Caco-2 (cell line): ENCODE measurements at regions not wholly inside any gene's neighbourhood (a gene's known extent, or its start where the extent isn't known, plus 50 kb on each side); places are given as distances from the start of the nearest gene placed in this dataset.
"Not testable (repeated sequence)": the region's sequence is repeated elsewhere in the genome, so short reads cannot be mapped to it uniquely, and the experiment has no call there.

ENCODE experiments used
- BruUV-seq: library from RNA; stranded (reverse); fragments of 400-500 nt; replicated peaks from 2 replicates; lab custom pipeline; 2021; lab: Mats Ljungman, UMichigan
- CTCF ChIA-PET: fragments of 300-600 bp; sonication (Branson Sonifier 250); formaldehyde crosslinking; loops from one replicate; lab custom pipeline; 2022; ENCODE audit warnings: antibody characterized with exemption; lab: Charles Lee
- POLR2A ChIA-PET: fragments of 300-600 bp; sonication (Branson Sonifier 250); formaldehyde crosslinking; loops from one replicate; lab custom pipeline; 2022; ENCODE audit warnings: antibody characterized with exemption; lab: Charles Lee
- DNase-seq, 2 experiments: peaks; one replicate each; pipeline versions ENCODE4 v3.0.0 to v3.0.0-alpha.2; 2020 to 2022
- H3K27me3 ChIP-seq: replicated peaks from 2 replicates; pipeline ENCODE4 v1.6.0; 2011; ENCODE audit warnings: low read length; ENCODE audit not compliant: control insufficient read depth, insufficient read depth
- H3K36me3 ChIP-seq: 2 replicates; pipeline ENCODE4 v1.5.1; 2011; ENCODE audit warnings: low read length; ENCODE audit not compliant: control insufficient read depth, insufficient read depth
- H3K4me1 ChIP-seq: fragments of 250-450 bp; sonication (Bioruptor Pico); 2 replicates; pipeline ENCODE4 v1.5.1; 2020; ENCODE audit warnings: mild to moderate bottlenecking
- H3K4me3 ChIP-seq: 2 replicates; pipeline ENCODE4 v1.5.1; 2011; ENCODE audit warnings: low read depth, mild to moderate bottlenecking, control low read depth, low read length
- H3K9me3 ChIP-seq: fragments of 250-450 bp; sonication (Bioruptor Pico); 2 replicates; pipeline ENCODE4 v1.5.1; 2020; ENCODE audit warnings: mild to moderate bottlenecking, moderate library complexity
- H3K27ac Mint-ChIP-seq: one replicate; pipeline ENCODE4 v1.8.0; 2022; ENCODE audit warnings: mixed read lengths; ENCODE audit not compliant: unreplicated experiment
- H3K27me3 Mint-ChIP-seq: one replicate; pipeline ENCODE4 v1.8.0; 2022; ENCODE audit warnings: mixed read lengths; ENCODE audit not compliant: insufficient read depth, unreplicated experiment
- H3K36me3 Mint-ChIP-seq: one replicate; pipeline ENCODE4 v1.8.0; 2022; ENCODE audit warnings: mild to moderate bottlenecking, mixed read lengths; ENCODE audit not compliant: insufficient read depth, unreplicated experiment
- H3K4me1 Mint-ChIP-seq: one replicate; pipeline ENCODE4 v1.8.0; 2022; ENCODE audit warnings: low read depth, mixed read lengths; ENCODE audit not compliant: unreplicated experiment
- H3K4me3 Mint-ChIP-seq: one replicate; pipeline ENCODE4 v1.8.0; 2022; ENCODE audit warnings: mild to moderate bottlenecking, moderate library complexity, mixed read lengths; ENCODE audit not compliant: unreplicated experiment
- H3K9me3 Mint-ChIP-seq: one replicate; pipeline ENCODE4 v1.8.0; 2022; ENCODE audit warnings: mixed read lengths; ENCODE audit not compliant: unreplicated experiment
- intact Hi-C: fragments of 100-400 bp; cut with micrococcal nuclease; formaldehyde crosslinking; loops from one replicate; pipeline ENCODE4 v1.10.0; 2022; ENCODE audit not compliant: unreplicated experiment
- TF ChIP-seq, protein P1 (sequence below), 2 experiments: fragments of 200-600 bp in 1 of 2; IDR thresholded peaks; 1 replicate in 1 of 2; 2 replicates in 1 of 2; pipeline versions ENCODE4 v1.5.1 to v1.8.0; 2011 to 2022; ENCODE audit warnings: antibody characterized with exemption in 1 of 2, control low read depth in 1 of 2, inconsistent platforms in 1 of 2, low read depth in 1 of 2, low read length in 1 of 2, mild to moderate bottlenecking in 1 of 2, moderate library complexity in 1 of 2; ENCODE audit not compliant: insufficient read depth in 1 of 2, severe bottlenecking in 1 of 2, unreplicated experiment in 1 of 2

DNA sequence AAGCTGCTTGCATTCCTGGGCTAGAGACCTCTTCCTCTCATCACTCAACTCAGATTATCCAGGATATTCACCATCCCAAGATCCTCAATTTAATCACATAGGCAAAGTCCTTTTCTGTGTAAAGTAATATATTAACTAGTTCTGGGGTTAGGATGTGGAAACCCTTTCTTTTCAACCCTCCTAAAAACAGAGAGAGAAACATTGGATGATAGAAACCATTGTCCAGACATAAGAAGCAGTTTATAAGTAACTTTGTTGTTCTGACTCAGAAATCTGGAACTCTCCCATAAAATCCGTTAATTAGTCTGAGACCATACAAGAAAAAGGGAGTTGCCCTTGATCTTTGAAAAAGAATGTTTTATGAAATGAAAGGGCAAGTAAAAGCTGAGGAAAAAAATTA, 817.1 kb upstream of the CDH9 start:
- no TSS peak for BruUV-seq
- Mint-ChIP-seq H3K36me3 (no peaks in the 10 kb centered on the region), H3K4me3 (no peak overlapping the region), H3K27me3 (no peaks in the 10 kb centered on the region), H3K9me3 (no peaks in the 10 kb centered on the region), H3K27ac (no peak overlapping the region), H3K4me1 (no peaks in the 10 kb centered on the region)
- Histone ChIP-seq H3K36me3 (no peaks in the 10 kb centered on the region), H3K4me3 (no peak overlapping the region), H3K9me3 (no peaks in the 10 kb centered on the region), H3K4me1 (no peaks in the 10 kb centered on the region; the same call in 1 of the 2 replicates), H3K27me3 (no peaks in the 10 kb centered on the region)
- ChIA-PET POLR2A (no interaction called here), CTCF (no interaction called here)
- no peak for DNase-seq
- intact Hi-C loops = loop anchor here (2.0 kb wide), 1 partner anchor 51 kb away; no protein-coding TSS in a partner anchor
- TF ChIP-seq, protein P1, sequence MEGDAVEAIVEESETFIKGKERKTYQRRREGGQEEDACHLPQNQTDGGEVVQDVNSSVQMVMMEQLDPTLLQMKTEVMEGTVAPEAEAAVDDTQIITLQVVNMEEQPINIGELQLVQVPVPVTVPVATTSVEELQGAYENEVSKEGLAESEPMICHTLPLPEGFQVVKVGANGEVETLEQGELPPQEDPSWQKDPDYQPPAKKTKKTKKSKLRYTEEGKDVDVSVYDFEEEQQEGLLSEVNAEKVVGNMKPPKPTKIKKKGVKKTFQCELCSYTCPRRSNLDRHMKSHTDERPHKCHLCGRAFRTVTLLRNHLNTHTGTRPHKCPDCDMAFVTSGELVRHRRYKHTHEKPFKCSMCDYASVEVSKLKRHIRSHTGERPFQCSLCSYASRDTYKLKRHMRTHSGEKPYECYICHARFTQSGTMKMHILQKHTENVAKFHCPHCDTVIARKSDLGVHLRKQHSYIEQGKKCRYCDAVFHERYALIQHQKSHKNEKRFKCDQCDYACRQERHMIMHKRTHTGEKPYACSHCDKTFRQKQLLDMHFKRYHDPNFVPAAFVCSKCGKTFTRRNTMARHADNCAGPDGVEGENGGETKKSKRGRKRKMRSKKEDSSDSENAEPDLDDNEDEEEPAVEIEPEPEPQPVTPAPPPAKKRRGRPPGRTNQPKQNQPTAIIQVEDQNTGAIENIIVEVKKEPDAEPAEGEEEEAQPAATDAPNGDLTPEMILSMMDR (IDR thresholded peaks at IDR 0.05; ENCODE audit: insufficient read depth in 1 of 2, low read depth in 1 of 2, low read length in 1 of 2, severe bottlenecking in 1 of 2, unreplicated experiment in 1 of 2) = no peak

DNA sequence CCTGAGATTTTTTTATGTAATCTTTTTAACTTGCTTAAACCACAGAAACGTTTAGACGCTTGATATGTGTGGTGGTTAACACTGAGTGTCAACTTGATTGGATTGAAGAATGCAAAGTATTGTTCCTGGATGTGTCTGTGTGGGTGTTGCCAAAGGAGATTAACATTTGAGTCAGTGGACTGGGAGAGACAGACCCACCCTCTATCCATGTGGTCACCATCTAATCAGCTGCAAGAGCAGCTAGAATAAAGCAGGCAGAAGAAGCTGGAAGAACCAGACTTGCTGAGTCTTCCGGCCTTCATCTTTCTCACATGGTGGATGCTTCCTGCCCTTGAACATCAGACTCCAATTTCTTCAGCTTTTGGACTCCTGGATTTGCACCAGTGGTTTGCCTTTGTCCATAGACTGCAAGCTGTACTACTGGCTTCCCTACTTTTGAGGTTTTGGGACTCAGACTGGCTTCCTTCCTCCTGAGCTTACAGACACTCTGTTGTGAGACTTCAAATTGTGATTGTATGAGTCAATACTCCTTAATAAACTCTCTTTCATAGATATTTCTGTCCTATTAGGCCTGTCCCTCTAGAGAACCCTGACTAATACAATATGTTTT, 816.0 kb upstream of the CDH9 start:
- H3K9me3 ChIP-seq = no peaks in the 10 kb centered on the region
- no peaks in the 10 kb centered on the region for H3K9me3 Mint-ChIP-seq
- H3K36me3 ChIP-seq = no peaks in the 10 kb centered on the region
- BruUV-seq = no TSS peak
- no peaks in the 10 kb centered on the region for H3K36me3 Mint-ChIP-seq
- no peak overlapping the region for H3K27ac Mint-ChIP-seq
- intact Hi-C loops = loop anchor here (2.0 kb wide), 1 partner anchor 52 kb away; no protein-coding TSS in a partner anchor
- ChIA-PET POLR2A (no interaction called here), CTCF (no interaction called here)
- TF ChIP-seq, protein P1 (IDR thresholded peaks at IDR 0.05; ENCODE audit: insufficient read depth in 1 of 2, low read depth in 1 of 2, low read length in 1 of 2, severe bottlenecking in 1 of 2, unreplicated experiment in 1 of 2) = no peak
- H3K27me3 Mint-ChIP-seq = no peaks in the 10 kb centered on the region
- no peak overlapping the region for H3K4me3 Mint-ChIP-seq
- no peaks in the 10 kb centered on the region for H3K4me1 Mint-ChIP-seq
- no peak for DNase-seq
- H3K27me3 ChIP-seq = no peaks in the 10 kb centered on the region
- H3K4me1 ChIP-seq = no peaks in the 10 kb centered on the region; the same call in 1 of the 2 replicates
- H3K4me3 ChIP-seq = no peak overlapping the region

DNA sequence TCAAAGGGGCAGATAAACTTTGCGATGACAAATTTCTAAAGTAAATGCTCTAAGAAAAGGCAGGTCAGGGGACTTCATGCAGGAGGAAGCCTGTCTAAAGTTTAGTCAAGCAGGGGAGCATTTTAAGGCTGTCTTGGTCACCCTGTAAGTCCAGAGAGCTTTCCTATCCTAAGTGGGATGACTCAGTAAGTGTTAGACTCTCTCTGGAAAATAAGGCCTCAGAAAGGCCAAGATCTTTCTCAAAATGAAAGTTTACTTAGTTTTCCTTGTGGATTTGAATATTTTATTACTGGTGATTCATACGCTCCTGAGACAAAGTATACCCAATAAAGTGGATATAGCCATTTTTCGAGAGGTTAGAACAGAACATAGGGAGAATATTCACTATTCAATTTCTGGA, 806.9 kb upstream of the CDH9 start:
- H3K4me1 Mint-ChIP-seq = no peaks in the 10 kb centered on the region
- Histone ChIP-seq H3K27me3 (no peaks in the 10 kb centered on the region), H3K4me1 (no peaks in the 10 kb centered on the region), H3K9me3 (no peaks in the 10 kb centered on the region), H3K36me3 (no peaks in the 10 kb centered on the region), H3K4me3 (no peak overlapping the region)
- H3K27me3 Mint-ChIP-seq = no peaks in the 10 kb centered on the region
- H3K27ac Mint-ChIP-seq = no peak overlapping the region
- intact Hi-C loops = no loop called here
- BruUV-seq = no TSS peak
- ChIA-PET CTCF (no interaction called here), POLR2A (no interaction called here)
- TF ChIP-seq, protein P1 (IDR thresholded peaks at IDR 0.05; ENCODE audit: insufficient read depth in 1 of 2, low read depth in 1 of 2, low read length in 1 of 2, severe bottlenecking in 1 of 2, unreplicated experiment in 1 of 2) = no peak
- H3K36me3 Mint-ChIP-seq = no peaks in the 10 kb centered on the region
- no peaks in the 10 kb centered on the region for H3K9me3 Mint-ChIP-seq
- DNase-seq = no peak
- H3K4me3 Mint-ChIP-seq = no peak overlapping the region

DNA sequence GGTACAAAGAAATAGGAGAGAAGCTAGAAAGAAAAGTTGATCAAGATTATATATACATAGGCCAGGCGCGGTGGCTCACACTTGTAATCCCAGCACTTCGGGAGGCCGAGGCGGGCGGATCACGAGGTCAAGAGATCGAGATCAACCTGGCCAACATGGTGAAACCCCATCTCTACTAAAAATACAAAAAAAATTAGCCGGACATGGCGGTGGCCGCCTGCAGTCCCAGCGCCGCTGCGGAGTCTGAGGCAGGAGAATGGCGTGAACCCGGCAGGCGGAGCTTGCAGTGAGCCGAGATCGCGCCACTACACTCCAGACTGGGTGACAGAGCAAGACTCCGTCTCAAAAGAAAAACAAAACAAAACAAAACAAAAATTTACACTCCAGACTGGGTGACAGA, 798.3 kb upstream of the CDH9 start:
- H3K27me3 ChIP-seq, H3K36me3 ChIP-seq, BruUV-seq, H3K4me1 Mint-ChIP-seq, H3K36me3 Mint-ChIP-seq, H3K4me3 Mint-ChIP-seq, H3K4me1 ChIP-seq, H3K27ac Mint-ChIP-seq, H3K4me3 ChIP-seq, H3K27me3 Mint-ChIP-seq, CTCF ChIA-PET, H3K9me3 ChIP-seq, DNase-seq, H3K9me3 Mint-ChIP-seq, intact Hi-C loops, POLR2A ChIA-PET: not testable (repeated sequence)
